Dendritic cell treated with granulocyte-macrophage colony-stimulating factor and Interleukin-4, amounts not matched to agents 40 ng/mL and 50 ng/mL, for 4 days (primary cell): ENCODE measurements at regions not wholly inside any gene's neighbourhood (a gene's known extent, or its start where the extent isn't known, plus 50 kb on each side); places are given as distances from the start of the nearest gene placed in this dataset.

Experiments
- H3K27ac Mint-ChIP-seq: one replicate; pipeline ENCODE4 v1.8.0; 2022; ENCODE audit warnings: mild to moderate bottlenecking, mixed read lengths
- H3K27me3 Mint-ChIP-seq: one replicate; pipeline ENCODE4 v1.8.0; 2022; ENCODE audit warnings: mild to moderate bottlenecking, mixed read lengths
- H3K36me3 Mint-ChIP-seq: one replicate; pipeline ENCODE4 v1.8.0; 2022; ENCODE audit warnings: low read depth, mixed read lengths
- H3K4me1 Mint-ChIP-seq: one replicate; pipeline ENCODE4 v1.8.0; 2022; ENCODE audit warnings: low read depth, mixed read lengths
- H3K4me3 Mint-ChIP-seq: one replicate; pipeline ENCODE4 v1.8.0; 2022; ENCODE audit warnings: mild to moderate bottlenecking, moderate library complexity, mixed read lengths
- H3K9me3 Mint-ChIP-seq: one replicate; pipeline ENCODE4 v1.8.0; 2022; ENCODE audit warnings: mixed read lengths
- intact Hi-C: fragments of 100-400 bp; cut with micrococcal nuclease; formaldehyde crosslinking; loops from one replicate; pipeline ENCODE4 v1.15.0; 2022

GRCh38 chrX:103158317-103158621 lies 56.6 kb upstream of the BEX4 start:
- peaks cover 8% of the 10 kb centered on the region for H3K4me1 Mint-ChIP-seq
- no peaks in the 10 kb centered on the region for H3K9me3 Mint-ChIP-seq
- H3K27me3 Mint-ChIP-seq, result no peaks in the 10 kb centered on the region
- no peak overlapping the region for H3K27ac Mint-ChIP-seq
- intact Hi-C loops, result loop anchor here (1.0 kb wide), 1 partner anchor 207 kb away; no protein-coding TSS in a partner anchor
- H3K4me3 Mint-ChIP-seq, result no peak overlapping the region
- H3K36me3 Mint-ChIP-seq, result no peaks in the 10 kb centered on the region

- H3K27me3 Mint-ChIP-seq, result no peaks in the 10 kb centered on the region
- H3K27ac Mint-ChIP-seq, result no peak overlapping the region
- no peak overlapping the region for H3K4me3 Mint-ChIP-seq
- intact Hi-C loops, result loop anchor here (1.0 kb wide), 1 partner anchor 206 kb away; no protein-coding TSS in a partner anchor
- H3K9me3 Mint-ChIP-seq, result no peaks in the 10 kb centered on the region
- no peaks in the 10 kb centered on the region for H3K36me3 Mint-ChIP-seq
- H3K4me1 Mint-ChIP-seq, result peaks cover 12% of the 10 kb centered on the region
Measured at GRCh38 chrX:103157496-103158316, 57.2 kb upstream of the BEX4 start.

GRCh38 chrX:103155201-103155600 lies 59.7 kb upstream of the BEX4 start:
- peaks cover 19% of the 10 kb centered on the region for H3K4me1 Mint-ChIP-seq
- H3K27ac Mint-ChIP-seq, result no peak overlapping the region
- no peak overlapping the region for H3K4me3 Mint-ChIP-seq
- H3K27me3 Mint-ChIP-seq, result no peaks in the 10 kb centered on the region
- H3K9me3 Mint-ChIP-seq, result no peaks in the 10 kb centered on the region
- no peaks in the 10 kb centered on the region for H3K36me3 Mint-ChIP-seq
- intact Hi-C loops, result no loop called here

- intact Hi-C loops, result no loop called here
- no peaks in the 10 kb centered on the region for H3K9me3 Mint-ChIP-seq
- H3K4me1 Mint-ChIP-seq, result peaks cover 19% of the 10 kb centered on the region
- no peak overlapping the region for H3K4me3 Mint-ChIP-seq
- no peaks in the 10 kb centered on the region for H3K27me3 Mint-ChIP-seq
- no peaks in the 10 kb centered on the region for H3K36me3 Mint-ChIP-seq
- H3K27ac Mint-ChIP-seq, result no peak overlapping the region
Measured at GRCh38 chrX:103153661-103154060, 60.7 kb upstream of the NXF3 start.

- H3K27ac Mint-ChIP-seq, result no peak overlapping the region
- H3K27me3 Mint-ChIP-seq, result no peaks in the 10 kb centered on the region
- peaks cover 19% of the 10 kb centered on the region for H3K4me1 Mint-ChIP-seq
- no peaks in the 10 kb centered on the region for H3K9me3 Mint-ChIP-seq
- H3K4me3 Mint-ChIP-seq, result no peak overlapping the region
- no peaks in the 10 kb centered on the region for H3K36me3 Mint-ChIP-seq
- intact Hi-C loops, result no loop called here
Measured at GRCh38 chrX:103151799-103152198, 58.9 kb upstream of the NXF3 start.

GRCh38 chrX:103149652-103150051 lies 56.7 kb upstream of the NXF3 start:
- H3K27ac Mint-ChIP-seq, result no peak overlapping the region
- peaks cover 14% of the 10 kb centered on the region for H3K4me1 Mint-ChIP-seq
- no peak overlapping the region for H3K4me3 Mint-ChIP-seq
- H3K27me3 Mint-ChIP-seq, result no peaks in the 10 kb centered on the region
- intact Hi-C loops, result no loop called here
- no peaks in the 10 kb centered on the region for H3K9me3 Mint-ChIP-seq
- H3K36me3 Mint-ChIP-seq, result no peaks in the 10 kb centered on the region

GRCh38 chrX:103148075-103148474 lies 55.1 kb upstream of the NXF3 start:
- Mint-ChIP-seq H3K36me3 (no peaks in the 10 kb centered on the region), H3K4me3 (no peak overlapping the region), H3K27me3 (no peaks in the 10 kb centered on the region), H3K4me1 (peaks cover 11% of the 10 kb centered on the region), H3K27ac (no peak overlapping the region), H3K9me3 (no peaks in the 10 kb centered on the region)
- intact Hi-C loops, result no loop called here
